Peyer's patch (tissue), 4 donors: ENCODE measurements at regions not wholly inside any gene's neighbourhood (a gene's known extent, or its start where the extent isn't known, plus 50 kb on each side); places are given as distances from the start of the nearest gene placed in this dataset.

Experiments
- POLR2A ChIP-seq, 2 donors: fragments of 450-650 bp; IDR thresholded peaks; one replicate each; pipeline ENCODE4 v1.5.1; 2017; ENCODE audit warnings: antibody characterized with exemption in 2 of 2, mild to moderate bottlenecking in 2 of 2, moderate library complexity in 2 of 2
- TF ChIP-seq, protein P1 (sequence below), 6 experiments: fragments of 450-650 bp in 4 of 6; fragments of 200-600 bp in 2 of 6; sonication (generic) in 1 of 6; IDR thresholded peaks; one replicate each; pipeline ENCODE4 v1.5.1; 2017 to 2019; ENCODE audit warnings: antibody characterized with exemption in 6 of 6, mild to moderate bottlenecking in 3 of 6, moderate library complexity in 1 of 6

DNA sequence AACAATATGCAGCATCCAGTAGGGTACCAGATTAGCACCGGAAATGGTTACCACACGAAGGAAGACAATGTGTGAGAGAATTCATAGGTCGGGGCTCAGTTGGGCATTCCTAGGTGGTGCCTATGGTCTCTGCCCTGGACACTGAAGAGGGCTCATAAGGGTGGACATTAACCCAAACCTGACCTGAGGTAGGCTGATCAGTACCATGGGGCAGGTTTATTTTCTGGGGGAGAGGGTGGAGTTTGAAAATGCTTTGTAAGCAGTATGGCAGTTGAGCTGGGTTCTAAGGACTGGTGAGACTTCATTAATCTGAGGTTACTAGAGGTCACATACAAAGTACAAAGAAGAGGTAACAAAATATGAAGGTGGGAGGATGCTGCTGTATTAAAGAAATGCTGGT is 68.4 kb downstream of the RPL22L1 start:
- TF ChIP-seq, protein P1, sequence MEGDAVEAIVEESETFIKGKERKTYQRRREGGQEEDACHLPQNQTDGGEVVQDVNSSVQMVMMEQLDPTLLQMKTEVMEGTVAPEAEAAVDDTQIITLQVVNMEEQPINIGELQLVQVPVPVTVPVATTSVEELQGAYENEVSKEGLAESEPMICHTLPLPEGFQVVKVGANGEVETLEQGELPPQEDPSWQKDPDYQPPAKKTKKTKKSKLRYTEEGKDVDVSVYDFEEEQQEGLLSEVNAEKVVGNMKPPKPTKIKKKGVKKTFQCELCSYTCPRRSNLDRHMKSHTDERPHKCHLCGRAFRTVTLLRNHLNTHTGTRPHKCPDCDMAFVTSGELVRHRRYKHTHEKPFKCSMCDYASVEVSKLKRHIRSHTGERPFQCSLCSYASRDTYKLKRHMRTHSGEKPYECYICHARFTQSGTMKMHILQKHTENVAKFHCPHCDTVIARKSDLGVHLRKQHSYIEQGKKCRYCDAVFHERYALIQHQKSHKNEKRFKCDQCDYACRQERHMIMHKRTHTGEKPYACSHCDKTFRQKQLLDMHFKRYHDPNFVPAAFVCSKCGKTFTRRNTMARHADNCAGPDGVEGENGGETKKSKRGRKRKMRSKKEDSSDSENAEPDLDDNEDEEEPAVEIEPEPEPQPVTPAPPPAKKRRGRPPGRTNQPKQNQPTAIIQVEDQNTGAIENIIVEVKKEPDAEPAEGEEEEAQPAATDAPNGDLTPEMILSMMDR (IDR thresholded peaks at IDR 0.05): no peak
- no peak for TF ChIP-seq POLR2A (IDR thresholded peaks at IDR 0.05)
